Glutamatergic neuron (in vitro differentiated cells): ENCODE measurements at regions not wholly inside any gene's neighbourhood (a gene's known extent, or its start where the extent isn't known, plus 50 kb on each side); places are given as distances from the start of the nearest gene placed in this dataset.

Experiments used
- DNase-seq: peaks from one replicate; pipeline ENCODE4 v3.0.0; 2022
- H3K27ac Mint-ChIP-seq: one replicate; pipeline ENCODE4 v1.8.0; 2020; ENCODE audit warnings: mild to moderate bottlenecking, mixed read lengths, inconsistent platforms; ENCODE audit not compliant: unreplicated experiment
- H3K27me3 Mint-ChIP-seq: one replicate; pipeline ENCODE4 v1.8.0; 2020; ENCODE audit warnings: mild to moderate bottlenecking, moderate library complexity, mixed read lengths, inconsistent platforms; ENCODE audit not compliant: unreplicated experiment
- H3K36me3 Mint-ChIP-seq: one replicate; pipeline ENCODE4 v1.8.0; 2020; ENCODE audit warnings: mild to moderate bottlenecking, mixed read lengths, inconsistent platforms; ENCODE audit not compliant: unreplicated experiment
- H3K4me1 Mint-ChIP-seq: one replicate; pipeline ENCODE4 v1.8.0; 2020; ENCODE audit warnings: mild to moderate bottlenecking, low read depth, mixed read lengths, inconsistent platforms; ENCODE audit not compliant: unreplicated experiment
- H3K4me3 Mint-ChIP-seq: one replicate; pipeline ENCODE4 v1.8.0; 2020; ENCODE audit warnings: mild to moderate bottlenecking, mixed read lengths, inconsistent platforms; ENCODE audit not compliant: unreplicated experiment
- H3K9me3 Mint-ChIP-seq: one replicate; pipeline ENCODE4 v1.8.0; 2020; ENCODE audit warnings: mild to moderate bottlenecking, moderate library complexity, mixed read lengths, inconsistent platforms; ENCODE audit not compliant: unreplicated experiment
- TF ChIP-seq, protein P1 (sequence below): fragments of 200-600 bp; sonication (generic); IDR thresholded peaks from one replicate; pipeline ENCODE4 v1.5.0; 2021; ENCODE audit not compliant: partially characterized antibody, unreplicated experiment

DNA sequence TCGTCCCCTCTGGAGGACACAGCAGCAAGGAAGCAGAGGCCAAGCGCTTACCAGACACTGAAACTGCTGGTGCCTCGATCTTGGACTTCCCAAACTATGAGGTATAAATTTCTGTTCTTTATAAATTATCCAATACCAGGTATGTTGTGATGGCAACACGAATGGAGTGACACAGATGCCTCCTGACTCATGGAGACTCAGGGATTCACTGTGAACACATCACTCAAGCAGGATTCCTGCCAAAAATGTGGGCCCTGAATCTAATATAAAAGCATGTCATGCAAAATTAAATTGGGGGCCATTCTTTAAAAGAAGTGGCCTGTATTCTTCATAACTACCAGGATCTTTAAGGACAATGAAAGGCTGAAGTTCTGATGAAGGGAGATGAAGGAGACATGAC, 52.5 kb upstream of the SLC22A23 start:
- DNase-seq, result no peak
- Mint-ChIP-seq H3K4me1 (no peaks in the 10 kb centered on the region), H3K36me3 (peaks cover 5% of the 10 kb centered on the region), H3K9me3 (peaks cover 2% of the 10 kb centered on the region), H3K27ac (no peak overlapping the region), H3K27me3 (peaks cover 2% of the 10 kb centered on the region), H3K4me3 (no peak overlapping the region)
- TF ChIP-seq, protein P1, sequence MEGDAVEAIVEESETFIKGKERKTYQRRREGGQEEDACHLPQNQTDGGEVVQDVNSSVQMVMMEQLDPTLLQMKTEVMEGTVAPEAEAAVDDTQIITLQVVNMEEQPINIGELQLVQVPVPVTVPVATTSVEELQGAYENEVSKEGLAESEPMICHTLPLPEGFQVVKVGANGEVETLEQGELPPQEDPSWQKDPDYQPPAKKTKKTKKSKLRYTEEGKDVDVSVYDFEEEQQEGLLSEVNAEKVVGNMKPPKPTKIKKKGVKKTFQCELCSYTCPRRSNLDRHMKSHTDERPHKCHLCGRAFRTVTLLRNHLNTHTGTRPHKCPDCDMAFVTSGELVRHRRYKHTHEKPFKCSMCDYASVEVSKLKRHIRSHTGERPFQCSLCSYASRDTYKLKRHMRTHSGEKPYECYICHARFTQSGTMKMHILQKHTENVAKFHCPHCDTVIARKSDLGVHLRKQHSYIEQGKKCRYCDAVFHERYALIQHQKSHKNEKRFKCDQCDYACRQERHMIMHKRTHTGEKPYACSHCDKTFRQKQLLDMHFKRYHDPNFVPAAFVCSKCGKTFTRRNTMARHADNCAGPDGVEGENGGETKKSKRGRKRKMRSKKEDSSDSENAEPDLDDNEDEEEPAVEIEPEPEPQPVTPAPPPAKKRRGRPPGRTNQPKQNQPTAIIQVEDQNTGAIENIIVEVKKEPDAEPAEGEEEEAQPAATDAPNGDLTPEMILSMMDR, result no peak

DNA sequence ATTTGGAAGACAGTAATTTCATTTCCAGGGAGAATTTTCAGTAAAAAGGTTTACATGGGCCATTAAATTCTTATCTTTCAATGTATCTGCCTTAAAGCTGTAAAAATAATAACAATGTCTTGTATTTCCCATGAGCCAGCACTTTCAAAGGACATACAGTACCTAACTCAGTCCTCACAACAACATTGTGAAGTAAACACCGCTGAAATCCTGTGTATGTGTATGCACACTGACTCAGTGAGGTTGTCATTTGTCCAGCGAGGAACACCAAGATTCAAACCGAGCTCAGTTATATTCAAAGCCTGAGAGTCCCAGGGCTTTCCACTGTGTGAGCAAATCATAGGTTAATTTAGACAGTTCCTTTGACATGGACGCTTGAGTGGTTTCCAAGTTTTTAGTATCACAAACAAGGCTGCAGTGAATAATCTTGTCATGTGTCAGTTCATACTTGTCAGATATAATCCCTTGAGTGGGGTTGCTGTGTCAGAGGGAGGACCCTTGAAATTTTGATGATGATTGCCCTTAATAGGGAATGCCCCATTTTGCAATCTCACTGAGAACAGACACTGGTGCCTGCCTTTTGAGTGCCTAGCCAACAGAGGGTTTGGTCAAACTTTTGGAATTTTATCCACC, 50.0 kb upstream of the SLC22A23 start:
- no peak overlapping the region for H3K27ac Mint-ChIP-seq
- peaks cover 5% of the 10 kb centered on the region for H3K36me3 Mint-ChIP-seq
- peaks cover 2% of the 10 kb centered on the region for H3K27me3 Mint-ChIP-seq
- peaks cover 2% of the 10 kb centered on the region for H3K9me3 Mint-ChIP-seq
- H3K4me1 Mint-ChIP-seq, result peaks cover 12% of the 10 kb centered on the region
- no peak overlapping the region for H3K4me3 Mint-ChIP-seq
- no peak for DNase-seq
- TF ChIP-seq, protein P1, result no peak
